ENCODE measurements at regions not wholly inside any gene's neighbourhood (a gene's known extent, or its start where the extent isn't known, plus 50 kb on each side); places are given as distances from the start of the nearest gene placed in this dataset.

DNA sequence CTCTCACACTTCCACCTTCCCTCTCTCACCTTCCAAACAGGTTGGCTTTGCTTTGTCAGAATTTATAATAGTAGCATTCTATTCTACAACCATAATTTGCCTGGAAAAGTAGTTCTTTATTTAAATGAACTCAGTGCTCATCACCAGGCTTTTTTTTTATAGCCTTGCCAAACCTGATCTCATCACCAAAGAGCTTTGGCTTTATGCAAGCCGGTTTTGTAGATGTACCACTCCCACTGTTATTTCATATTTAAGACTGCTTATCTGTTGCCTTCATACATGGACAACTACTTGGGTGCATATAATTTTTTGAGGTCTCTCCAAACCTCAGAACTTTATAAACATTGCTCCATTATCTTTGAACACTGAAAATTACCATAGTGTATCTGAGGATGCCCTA lies 246.1 kb upstream of the PPP2R3A start:
- H3K4me1 ChIP-seq (ENCODE audit: control insufficient read depth in 2 of 2, insufficient read depth in 2 of 2, low read length in 1 of 2), result no peaks in the 10 kb centered on the region
- H3K4me3 ChIP-seq (ENCODE audit: low read depth in 1 of 2, low read length in 2 of 2), result no peak overlapping the region
- H3K27ac ChIP-seq (ENCODE audit: low read depth in 2 of 2, low read length in 1 of 2), result no peak overlapping the region
- no peaks in the 10 kb centered on the region for H3K9me3 ChIP-seq (ENCODE audit: control insufficient read depth in 2 of 2, insufficient read depth in 1 of 2, low read depth in 1 of 2, low read length in 1 of 2)
- WGBS, 2 donors, result 58 to 67% methylated on average over 1 of the region's 1 CpG
- no peaks in the 10 kb centered on the region for H3K36me3 ChIP-seq (ENCODE audit: control insufficient read depth in 2 of 2, insufficient read depth in 2 of 2, low read length in 1 of 2)
- no peaks in the 10 kb centered on the region for H3K27me3 ChIP-seq (ENCODE audit: control insufficient read depth in 1 of 2, insufficient read depth in 2 of 2, low read length in 2 of 2)

DNA sequence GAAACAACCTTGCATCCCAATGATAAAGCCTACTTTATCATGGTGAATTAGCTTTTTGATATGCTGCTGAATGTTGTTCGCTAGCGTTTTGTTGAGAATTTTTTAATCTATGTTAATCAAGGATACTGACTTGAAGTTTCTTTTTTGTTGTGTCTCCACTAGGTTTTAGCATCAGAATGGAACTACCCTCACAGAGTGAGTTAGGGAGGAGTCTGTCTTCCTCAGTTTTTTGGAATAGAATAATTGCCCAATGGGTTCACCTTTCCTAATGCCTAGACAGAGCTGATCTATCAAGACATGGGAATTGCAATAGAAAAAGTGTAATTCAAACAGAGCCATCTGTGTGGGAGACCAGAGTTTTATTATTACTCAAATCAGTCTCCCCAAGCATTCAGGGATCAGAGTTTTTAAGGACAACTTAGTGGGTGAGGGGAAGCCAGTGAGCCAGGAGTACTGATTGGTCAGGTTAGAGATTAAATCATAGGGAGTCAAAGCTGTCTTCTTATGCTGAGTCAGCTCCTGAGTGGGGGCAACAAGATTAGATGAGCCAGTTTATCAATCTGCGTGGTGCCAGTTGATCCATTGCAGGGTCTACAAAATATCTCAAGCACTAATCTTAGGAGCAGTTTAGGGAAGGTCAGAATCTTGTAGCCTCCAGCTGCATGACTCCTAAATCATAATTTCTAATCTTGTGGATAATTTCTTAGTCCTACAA lies 237.4 kb upstream of the PPP2R3A start:
- Histone ChIP-seq H3K27me3 (ENCODE audit: control insufficient read depth in 1 of 2, insufficient read depth in 2 of 2, low read length in 2 of 2) (no peaks in the 10 kb centered on the region), H3K9me3 (ENCODE audit: control insufficient read depth in 2 of 2, insufficient read depth in 1 of 2, low read depth in 1 of 2, low read length in 1 of 2) (peaks cover 0 to 4% of the 10 kb centered on the region in 2 donors)
- WGBS, 2 donors, result 78 to 85% methylated on average over 3 of the region's 3 CpGs

DNA sequence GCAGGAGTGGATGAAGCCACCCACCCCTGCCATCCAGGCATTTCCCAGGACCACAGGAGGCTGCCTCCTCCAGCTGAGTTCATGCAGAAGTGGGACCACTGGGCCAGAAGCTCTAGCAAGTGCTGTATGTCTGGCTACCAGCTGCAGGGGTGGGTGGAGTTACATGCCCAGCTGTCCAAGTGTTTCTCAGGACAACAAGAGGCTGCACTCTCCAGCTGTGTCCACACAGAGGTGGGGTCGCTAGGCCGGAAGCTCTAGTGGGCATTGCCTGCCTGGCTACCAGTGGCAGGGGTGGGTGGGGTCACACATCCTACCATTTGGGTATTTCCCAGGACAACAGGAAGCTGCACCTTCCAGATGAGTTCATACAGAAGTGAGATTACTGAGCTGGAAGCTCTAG lies 234.0 kb upstream of the PPP2R3A start:
- H3K36me3 ChIP-seq (ENCODE audit: control insufficient read depth in 2 of 2, insufficient read depth in 2 of 2, low read length in 1 of 2), result no peaks in the 10 kb centered on the region
- no peaks in the 10 kb centered on the region for H3K4me1 ChIP-seq (ENCODE audit: control insufficient read depth in 2 of 2, insufficient read depth in 2 of 2, low read length in 1 of 2)
- WGBS, 2 donors, result 67 to 90% methylated on average over 2 of the region's 2 CpGs
- H3K27me3 ChIP-seq (ENCODE audit: control insufficient read depth in 1 of 2, insufficient read depth in 2 of 2, low read length in 2 of 2), result no peaks in the 10 kb centered on the region
- no peak overlapping the region for H3K4me3 ChIP-seq (ENCODE audit: low read depth in 1 of 2, low read length in 2 of 2)
- H3K27ac ChIP-seq (ENCODE audit: low read depth in 2 of 2, low read length in 1 of 2), result no peak overlapping the region
- H3K9me3 ChIP-seq (ENCODE audit: control insufficient read depth in 2 of 2, insufficient read depth in 1 of 2, low read depth in 1 of 2, low read length in 1 of 2), result peaks cover 0 to 7% of the 10 kb centered on the region in 2 donors

More for the DNA sequence above, 237.4 kb upstream of the PPP2R3A start:
- Histone ChIP-seq H3K4me3 (ENCODE audit: low read depth in 1 of 2, low read length in 2 of 2) (no peak overlapping the region), H3K27ac (ENCODE audit: low read depth in 2 of 2, low read length in 1 of 2) (no peak overlapping the region), H3K4me1 (ENCODE audit: control insufficient read depth in 2 of 2, insufficient read depth in 2 of 2, low read length in 1 of 2) (no peaks in the 10 kb centered on the region), H3K36me3 (ENCODE audit: control insufficient read depth in 2 of 2, insufficient read depth in 2 of 2, low read length in 1 of 2) (no peaks in the 10 kb centered on the region)

DNA sequence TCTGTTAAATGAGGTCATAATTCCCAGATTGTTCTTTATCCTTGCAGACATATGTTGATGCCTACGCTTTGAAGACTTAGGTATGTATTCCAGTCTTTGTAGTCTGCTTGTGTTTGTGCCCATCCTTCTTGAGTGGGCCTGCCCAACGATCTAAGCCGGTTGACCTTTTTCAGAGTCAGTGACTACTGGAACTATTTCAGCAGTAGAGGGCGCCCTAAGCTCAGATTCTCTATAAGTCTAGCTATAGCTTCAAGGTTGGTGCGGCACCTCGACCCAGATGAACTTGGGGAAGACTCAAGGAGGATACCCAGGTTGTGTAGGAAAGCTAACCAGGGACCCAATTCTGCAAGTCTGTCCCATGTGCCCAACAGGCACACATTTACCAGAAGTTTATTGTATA lies 228.8 kb upstream of the PPP2R3A start:
- H3K36me3 ChIP-seq (ENCODE audit: control insufficient read depth in 2 of 2, insufficient read depth in 2 of 2, low read length in 1 of 2), result no peaks in the 10 kb centered on the region
- no peaks in the 10 kb centered on the region for H3K27me3 ChIP-seq (ENCODE audit: control insufficient read depth in 1 of 2, insufficient read depth in 2 of 2, low read length in 2 of 2)
- no peak overlapping the region for H3K27ac ChIP-seq (ENCODE audit: low read depth in 2 of 2, low read length in 1 of 2)
- H3K4me3 ChIP-seq (ENCODE audit: low read depth in 1 of 2, low read length in 2 of 2), result no peak overlapping the region
- 54 to 57% methylated on average over 6 of the region's 6 CpGs for WGBS, 2 donors
- peaks cover 0 to 5% of the 10 kb centered on the region in 2 donors for H3K9me3 ChIP-seq (ENCODE audit: control insufficient read depth in 2 of 2, insufficient read depth in 1 of 2, low read depth in 1 of 2, low read length in 1 of 2)
- no peaks in the 10 kb centered on the region for H3K4me1 ChIP-seq (ENCODE audit: control insufficient read depth in 2 of 2, insufficient read depth in 2 of 2, low read length in 1 of 2)

DNA sequence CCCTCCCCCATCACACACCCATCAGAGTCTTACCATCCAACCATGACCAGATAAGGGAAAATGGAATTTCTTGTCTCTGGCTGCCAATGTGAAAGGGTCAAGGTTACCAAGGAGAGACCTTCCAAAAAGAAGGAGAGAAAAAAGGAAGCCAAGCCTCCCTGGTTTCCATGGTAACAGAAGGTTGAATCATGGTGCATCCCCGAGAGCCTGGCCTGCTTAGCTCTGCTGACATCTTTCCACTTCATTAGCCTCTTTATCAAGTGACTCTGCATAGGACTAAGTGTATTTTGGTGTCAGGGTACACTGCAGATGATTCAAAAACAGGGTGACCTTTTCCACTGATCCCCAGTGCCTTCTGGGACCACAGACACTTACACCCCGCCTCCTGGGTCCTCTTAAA lies 225.7 kb upstream of the PPP2R3A start:
- Histone ChIP-seq H3K27me3 (ENCODE audit: control insufficient read depth in 1 of 2, insufficient read depth in 2 of 2, low read length in 2 of 2) (no peaks in the 10 kb centered on the region), H3K27ac (ENCODE audit: low read depth in 2 of 2, low read length in 1 of 2) (no peak overlapping the region), H3K4me1 (ENCODE audit: control insufficient read depth in 2 of 2, insufficient read depth in 2 of 2, low read length in 1 of 2) (no peaks in the 10 kb centered on the region), H3K36me3 (ENCODE audit: control insufficient read depth in 2 of 2, insufficient read depth in 2 of 2, low read length in 1 of 2) (no peaks in the 10 kb centered on the region), H3K4me3 (ENCODE audit: low read depth in 1 of 2, low read length in 2 of 2) (no peak overlapping the region), H3K9me3 (ENCODE audit: control insufficient read depth in 2 of 2, insufficient read depth in 1 of 2, low read depth in 1 of 2, low read length in 1 of 2) (peaks cover 0 to 8% of the 10 kb centered on the region in 2 donors)
- 35 to 48% methylated on average over 2 of the region's 2 CpGs for WGBS, 2 donors

DNA sequence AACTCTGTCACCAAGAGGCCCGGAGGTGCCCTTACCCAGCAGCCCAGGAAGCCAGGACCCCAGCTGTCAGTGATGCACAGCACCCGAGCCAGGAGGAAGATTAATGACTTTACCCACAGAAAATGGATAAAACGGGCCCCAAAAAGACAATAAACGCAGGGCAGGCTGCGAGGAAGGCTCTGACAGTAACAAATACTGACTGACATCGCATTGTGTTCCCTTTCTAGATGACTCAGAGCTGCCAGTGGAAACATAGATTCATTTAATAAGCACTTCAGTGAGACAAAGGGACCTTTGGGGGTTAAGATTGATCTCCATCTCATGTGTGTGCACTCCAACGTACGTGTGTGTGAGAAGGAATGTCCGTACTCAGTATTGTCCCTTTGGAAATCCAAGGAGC lies 225.3 kb upstream of the PPP2R3A start:
- H3K36me3 ChIP-seq (ENCODE audit: control insufficient read depth in 2 of 2, insufficient read depth in 2 of 2, low read length in 1 of 2), result no peaks in the 10 kb centered on the region
- H3K27me3 ChIP-seq (ENCODE audit: control insufficient read depth in 1 of 2, insufficient read depth in 2 of 2, low read length in 2 of 2), result no peaks in the 10 kb centered on the region
- H3K27ac ChIP-seq (ENCODE audit: low read depth in 2 of 2, low read length in 1 of 2), result no peak overlapping the region
- 47 to 50% methylated on average over 9 of the region's 9 CpGs for WGBS, 2 donors
- H3K9me3 ChIP-seq (ENCODE audit: control insufficient read depth in 2 of 2, insufficient read depth in 1 of 2, low read depth in 1 of 2, low read length in 1 of 2), result peaks cover 0 to 8% of the 10 kb centered on the region in 2 donors
- H3K4me1 ChIP-seq (ENCODE audit: control insufficient read depth in 2 of 2, insufficient read depth in 2 of 2, low read length in 1 of 2), result no peaks in the 10 kb centered on the region
- H3K4me3 ChIP-seq (ENCODE audit: low read depth in 1 of 2, low read length in 2 of 2), result no peak overlapping the region

DNA sequence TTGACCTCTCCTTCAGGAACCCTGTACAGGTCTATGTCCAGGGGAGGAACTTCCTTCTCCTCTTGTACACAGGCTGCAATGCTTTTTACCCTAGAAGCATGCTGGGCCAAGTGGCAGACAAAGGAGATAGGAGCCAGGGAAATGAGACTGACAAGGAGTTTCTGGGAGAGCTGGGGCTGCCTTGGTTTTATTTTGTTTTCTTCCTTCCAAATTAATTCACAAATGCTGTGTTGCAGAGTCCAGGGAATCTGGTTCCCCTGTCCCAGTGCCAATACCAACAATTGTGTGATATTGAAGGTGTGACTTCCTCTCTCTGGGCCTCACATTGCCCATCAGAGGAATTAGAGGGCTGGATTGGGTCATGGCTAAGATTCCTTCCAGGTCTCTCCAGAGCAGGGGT lies 224.8 kb upstream of the PPP2R3A start:
- Histone ChIP-seq H3K27ac (ENCODE audit: low read depth in 2 of 2, low read length in 1 of 2) (no peak overlapping the region), H3K4me3 (ENCODE audit: low read depth in 1 of 2, low read length in 2 of 2) (no peak overlapping the region), H3K9me3 (ENCODE audit: control insufficient read depth in 2 of 2, insufficient read depth in 1 of 2, low read depth in 1 of 2, low read length in 1 of 2) (peaks cover 0 to 7% of the 10 kb centered on the region in 2 donors), H3K36me3 (ENCODE audit: control insufficient read depth in 2 of 2, insufficient read depth in 2 of 2, low read length in 1 of 2) (no peaks in the 10 kb centered on the region), H3K27me3 (ENCODE audit: control insufficient read depth in 1 of 2, insufficient read depth in 2 of 2, low read length in 2 of 2) (no peaks in the 10 kb centered on the region), H3K4me1 (ENCODE audit: control insufficient read depth in 2 of 2, insufficient read depth in 2 of 2, low read length in 1 of 2) (no peaks in the 10 kb centered on the region)

DNA sequence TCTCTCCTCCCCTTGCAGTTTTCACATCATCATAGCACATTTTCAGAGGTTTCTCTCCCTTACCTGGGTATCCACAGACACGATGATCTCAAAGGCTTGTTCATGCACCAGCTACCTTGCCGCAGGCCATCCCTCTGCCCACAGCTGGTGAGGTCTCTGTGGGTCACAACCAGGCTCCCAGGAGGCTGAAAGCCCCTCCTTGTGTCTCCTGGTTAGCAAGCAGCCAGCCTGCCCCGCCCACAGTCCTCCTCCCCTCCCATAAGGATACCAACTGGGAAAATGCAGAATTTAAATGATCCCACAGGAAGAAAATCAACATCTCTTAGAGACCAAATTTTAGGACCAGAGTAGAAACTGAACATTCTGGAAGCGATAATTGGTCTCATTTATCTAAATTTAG lies 213.5 kb upstream of the PPP2R3A start:
- 70 to 75% methylated on average over 4 of the region's 4 CpGs for WGBS, 2 donors
- Histone ChIP-seq H3K27ac (ENCODE audit: low read depth in 2 of 2, low read length in 1 of 2) (no peak overlapping the region), H3K4me3 (ENCODE audit: low read depth in 1 of 2, low read length in 2 of 2) (no peak overlapping the region), H3K4me1 (ENCODE audit: control insufficient read depth in 2 of 2, insufficient read depth in 2 of 2, low read length in 1 of 2) (no peaks in the 10 kb centered on the region), H3K36me3 (ENCODE audit: control insufficient read depth in 2 of 2, insufficient read depth in 2 of 2, low read length in 1 of 2) (no peaks in the 10 kb centered on the region), H3K27me3 (ENCODE audit: control insufficient read depth in 1 of 2, insufficient read depth in 2 of 2, low read length in 2 of 2) (no peaks in the 10 kb centered on the region), H3K9me3 (ENCODE audit: control insufficient read depth in 2 of 2, insufficient read depth in 1 of 2, low read depth in 1 of 2, low read length in 1 of 2) (no peaks in the 10 kb centered on the region)

DNA sequence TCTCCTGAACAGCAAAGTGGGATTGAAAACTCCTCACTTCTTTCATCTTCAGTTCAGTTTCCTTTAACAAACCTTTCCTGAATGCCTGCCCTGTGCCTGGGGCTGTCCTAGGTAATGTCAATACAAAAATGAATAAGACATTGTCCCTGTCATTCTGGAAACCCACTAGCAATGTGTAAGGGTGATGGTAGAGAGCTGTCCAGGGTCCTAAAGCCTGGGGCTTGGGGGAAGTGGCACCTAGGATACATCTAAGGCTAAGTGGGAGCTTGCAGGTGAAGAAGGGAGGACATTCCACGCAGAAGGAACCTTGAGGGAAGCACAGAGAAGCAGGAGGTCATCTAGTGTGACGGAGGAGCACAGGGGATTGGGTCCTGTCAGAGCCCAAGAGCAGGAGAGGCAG lies 212.7 kb upstream of the PPP2R3A start:
- no peak overlapping the region for H3K4me3 ChIP-seq (ENCODE audit: low read depth in 1 of 2, low read length in 2 of 2)
- no peaks in the 10 kb centered on the region for H3K27me3 ChIP-seq (ENCODE audit: control insufficient read depth in 1 of 2, insufficient read depth in 2 of 2, low read length in 2 of 2)
- WGBS, 2 donors, result 72 to 76% methylated on average over 2 of the region's 2 CpGs
- H3K36me3 ChIP-seq (ENCODE audit: control insufficient read depth in 2 of 2, insufficient read depth in 2 of 2, low read length in 1 of 2), result no peaks in the 10 kb centered on the region
- H3K4me1 ChIP-seq (ENCODE audit: control insufficient read depth in 2 of 2, insufficient read depth in 2 of 2, low read length in 1 of 2), result no peaks in the 10 kb centered on the region
- H3K9me3 ChIP-seq (ENCODE audit: control insufficient read depth in 2 of 2, insufficient read depth in 1 of 2, low read depth in 1 of 2, low read length in 1 of 2), result no peaks in the 10 kb centered on the region
- no peak overlapping the region for H3K27ac ChIP-seq (ENCODE audit: low read depth in 2 of 2, low read length in 1 of 2)

DNA sequence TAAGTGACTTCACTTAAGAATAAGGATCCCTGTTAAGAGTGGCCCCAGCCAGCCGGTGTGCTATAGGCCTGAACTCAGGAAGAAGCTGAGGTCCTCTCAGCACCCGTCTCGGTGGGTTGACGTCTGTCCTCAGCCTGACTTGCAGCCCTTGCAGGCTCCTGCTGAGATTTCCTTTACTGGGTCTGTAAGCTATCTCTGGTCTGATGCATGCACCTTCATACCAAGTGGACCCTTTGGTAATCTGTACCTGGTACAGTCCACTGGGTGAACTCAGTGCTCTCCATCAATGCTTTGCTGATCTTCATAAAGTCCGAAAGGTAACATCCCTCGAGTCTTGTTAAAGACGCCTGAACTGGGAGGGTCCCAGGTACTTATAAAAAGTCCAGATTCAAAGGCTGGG lies 212.0 kb upstream of the PPP2R3A start:
- no peak overlapping the region for H3K4me3 ChIP-seq (ENCODE audit: low read depth in 1 of 2, low read length in 2 of 2)
- H3K9me3 ChIP-seq (ENCODE audit: control insufficient read depth in 2 of 2, insufficient read depth in 1 of 2, low read depth in 1 of 2, low read length in 1 of 2), result no peaks in the 10 kb centered on the region
- WGBS, 2 donors, result 91 to 94% methylated on average over 7 of the region's 7 CpGs
- no peaks in the 10 kb centered on the region for H3K36me3 ChIP-seq (ENCODE audit: control insufficient read depth in 2 of 2, insufficient read depth in 2 of 2, low read length in 1 of 2)
- no peaks in the 10 kb centered on the region for H3K4me1 ChIP-seq (ENCODE audit: control insufficient read depth in 2 of 2, insufficient read depth in 2 of 2, low read length in 1 of 2)
- H3K27me3 ChIP-seq (ENCODE audit: control insufficient read depth in 1 of 2, insufficient read depth in 2 of 2, low read length in 2 of 2), result no peaks in the 10 kb centered on the region
- no peak overlapping the region for H3K27ac ChIP-seq (ENCODE audit: low read depth in 2 of 2, low read length in 1 of 2)

All from esophagus (tissue), 2 donors.